ENCODE measurements at regions not wholly inside any gene's neighbourhood (a gene's known extent, or its start where the extent isn't known, plus 50 kb on each side); places are given as distances from the start of the nearest gene placed in this dataset.

DNA sequence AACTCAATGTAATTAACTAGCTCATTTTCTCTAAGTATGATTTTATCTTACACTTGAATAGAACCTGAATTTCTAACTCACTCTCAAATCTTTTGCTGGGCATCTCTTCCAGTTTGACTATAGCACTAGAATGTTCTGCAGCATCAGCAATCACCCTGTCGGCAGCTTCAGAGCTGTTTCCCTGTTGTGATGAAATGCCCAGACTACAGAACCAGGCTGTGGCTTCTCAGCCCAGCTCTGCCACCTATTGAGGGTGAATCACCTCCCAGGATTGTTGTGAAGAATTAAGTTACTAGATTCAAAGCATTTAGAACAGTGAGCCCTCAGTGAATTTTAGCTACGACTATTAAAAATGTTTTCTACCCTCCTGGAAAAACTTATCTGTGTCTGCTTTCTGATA lies 90.4 kb upstream of the ANKRD55 start:
- no peak for DNase-seq (ENCODE audit: low spot score)

DNA sequence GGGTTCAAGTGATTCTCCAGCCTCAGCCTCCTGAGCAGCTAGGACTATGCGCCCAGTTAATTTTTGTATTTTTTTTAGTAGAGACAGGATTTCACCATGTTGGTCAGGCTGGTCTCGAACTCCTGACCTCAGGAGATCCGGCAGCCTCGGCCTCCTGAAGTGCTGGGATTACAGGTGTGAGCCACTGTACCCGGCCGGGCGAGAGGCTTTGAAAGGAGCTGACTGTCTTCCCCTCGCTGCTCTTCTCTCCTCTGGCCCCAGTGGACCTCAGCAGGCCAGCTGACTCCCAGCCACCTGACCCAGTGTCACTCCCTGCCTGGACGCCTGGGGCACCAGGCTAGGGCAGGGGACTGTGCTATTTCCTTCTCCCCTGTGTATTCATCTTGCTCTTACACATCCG lies 89.5 kb upstream of the ANKRD55 start:
- DNase-seq (ENCODE audit: low spot score) = no peak

DNA sequence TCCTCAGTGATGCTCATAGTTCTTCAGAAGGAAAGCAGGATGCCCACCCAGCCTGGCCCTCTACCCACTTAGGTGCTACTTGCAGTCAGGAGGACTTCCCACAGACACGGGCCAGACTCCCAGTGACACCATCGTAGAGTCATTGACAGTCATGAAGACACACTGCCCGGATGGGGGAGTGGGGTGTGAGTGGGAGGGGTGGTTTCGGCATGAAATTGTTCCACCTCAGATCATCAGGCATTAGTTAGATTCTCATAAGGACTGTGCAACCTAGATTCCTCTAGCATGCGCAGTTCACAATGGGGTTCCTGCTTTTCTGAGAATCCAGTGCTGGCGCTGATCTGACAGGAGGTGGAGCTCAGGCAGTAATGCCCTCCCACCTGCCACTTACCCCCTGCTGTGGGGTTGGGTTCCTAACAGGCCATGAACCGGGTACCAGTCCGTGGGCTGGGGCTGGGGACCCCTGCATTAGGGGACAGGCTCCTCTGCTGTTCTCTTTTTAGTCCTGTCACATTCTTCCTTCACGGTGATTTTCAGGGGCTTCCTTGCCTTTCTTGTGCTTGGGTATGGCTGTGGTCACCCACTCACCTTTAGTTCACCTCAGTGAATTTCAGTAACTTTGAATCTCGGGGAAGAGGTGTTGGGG lies 88.2 kb upstream of the ANKRD55 start:
- no peak for DNase-seq (ENCODE audit: low spot score)

- no peak for DNase-seq (ENCODE audit: low spot score)
Observed at GRCh38 chr5:56320686-56321085, 87.6 kb upstream of the ANKRD55 start.

DNA sequence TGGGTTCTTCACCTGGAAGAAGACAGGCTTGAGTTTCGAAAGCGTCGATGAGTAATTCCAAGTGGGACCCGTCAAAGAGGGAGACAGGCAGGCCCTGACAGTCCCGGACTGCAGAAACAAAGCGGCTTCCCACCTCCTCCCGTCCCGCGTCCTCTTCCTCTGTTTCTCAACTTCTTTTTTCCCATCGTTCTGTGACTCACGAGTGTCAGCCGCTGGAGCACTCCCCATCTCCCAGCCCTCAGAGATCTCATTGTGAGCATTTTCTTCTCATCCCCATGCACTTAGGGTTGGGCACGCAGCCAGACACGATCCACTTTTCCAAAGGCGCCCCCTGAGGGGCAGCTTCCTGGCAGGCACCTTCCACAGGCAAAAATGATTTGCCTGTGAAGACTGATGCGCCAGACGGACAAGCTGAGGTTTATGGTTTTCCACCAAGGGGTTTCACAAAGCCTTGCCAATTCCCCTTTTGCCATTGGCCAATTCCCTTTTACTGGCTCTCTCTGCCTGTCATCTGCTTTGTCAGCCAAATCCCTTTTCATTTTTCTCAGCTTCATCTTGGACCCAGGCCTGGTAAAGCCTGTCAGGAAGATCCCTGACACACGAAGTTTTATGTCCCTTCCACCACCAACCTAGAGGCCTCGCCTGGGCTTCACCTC lies 86.5 kb upstream of the ANKRD55 start:
- DNase-seq (ENCODE audit: low spot score) = no peak

DNA sequence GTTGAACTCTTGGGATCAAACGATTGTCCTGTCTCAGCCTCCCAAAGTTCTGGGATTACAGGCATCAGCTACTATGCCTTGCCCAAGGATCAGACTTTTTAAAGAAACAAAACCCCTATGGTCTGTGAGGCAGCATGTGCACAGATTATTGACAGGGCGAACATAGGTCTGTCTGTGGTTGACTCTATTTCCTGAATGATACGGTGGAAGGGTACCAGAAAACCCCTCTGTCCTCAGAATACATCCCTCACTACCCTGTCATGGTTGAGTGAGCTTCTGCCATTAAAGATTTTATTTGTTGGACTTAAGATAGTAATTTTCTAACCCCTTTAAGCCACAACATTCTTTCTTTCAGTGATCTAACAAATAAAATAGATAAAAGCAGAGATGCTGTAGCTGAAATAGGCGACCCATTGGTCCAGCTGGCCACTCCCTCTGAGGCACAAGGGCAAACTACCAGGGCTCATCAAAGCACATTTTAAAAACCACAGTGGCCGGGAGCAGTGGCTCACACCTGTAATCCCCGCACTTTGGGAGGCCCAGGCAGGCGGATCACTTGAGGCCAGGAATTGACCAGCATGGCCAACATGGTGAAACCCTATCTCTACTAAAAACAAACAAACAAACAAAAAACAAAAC lies 84.9 kb upstream of the ANKRD55 start:
- DNase-seq (ENCODE audit: low spot score) = no peak

- no peak for DNase-seq (ENCODE audit: low spot score)
Observed at GRCh38 chr5:56316299-56316994, 83.3 kb upstream of the ANKRD55 start.

GRCh38 chr5:56314529-56314928 lies 81.4 kb upstream of the ANKRD55 start:
- no peak for DNase-seq (ENCODE audit: low spot score)

GRCh38 chr5:56313596-56313995 lies 80.5 kb upstream of the ANKRD55 start:
- DNase-seq (ENCODE audit: low spot score) = no peak

- no peak for DNase-seq (ENCODE audit: low spot score)
Observed at GRCh38 chr5:56313004-56313531, 79.9 kb upstream of the ANKRD55 start.

- DNase-seq (ENCODE audit: low spot score) = no peak
Observed at GRCh38 chr5:56311306-56311905, 78.3 kb upstream of the ANKRD55 start.

DNA sequence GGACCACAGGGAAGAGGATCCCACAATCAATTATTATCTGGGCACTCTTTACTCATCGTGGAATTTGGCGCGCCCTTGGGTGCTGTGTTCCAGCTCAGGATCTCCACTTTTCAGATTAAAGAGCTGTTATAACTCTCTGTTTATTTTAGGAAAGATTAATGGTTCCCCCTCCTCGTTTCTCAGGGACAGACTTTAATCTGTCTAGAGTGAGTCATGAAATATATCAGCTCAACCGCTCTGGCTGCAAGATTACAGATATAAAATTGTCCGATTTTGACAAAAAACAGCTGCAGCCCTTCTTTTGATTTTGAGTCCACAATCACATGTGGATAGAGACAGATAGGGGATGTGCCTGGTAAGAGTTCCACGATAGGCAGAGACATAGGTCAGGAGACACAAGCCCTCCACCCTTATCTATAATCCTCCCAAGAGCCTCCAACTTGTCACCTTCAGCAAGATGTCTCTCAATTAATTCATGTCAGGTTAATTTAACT lies 77.6 kb upstream of the ANKRD55 start:
- DNase-seq (ENCODE audit: low spot score) = no peak

DNA sequence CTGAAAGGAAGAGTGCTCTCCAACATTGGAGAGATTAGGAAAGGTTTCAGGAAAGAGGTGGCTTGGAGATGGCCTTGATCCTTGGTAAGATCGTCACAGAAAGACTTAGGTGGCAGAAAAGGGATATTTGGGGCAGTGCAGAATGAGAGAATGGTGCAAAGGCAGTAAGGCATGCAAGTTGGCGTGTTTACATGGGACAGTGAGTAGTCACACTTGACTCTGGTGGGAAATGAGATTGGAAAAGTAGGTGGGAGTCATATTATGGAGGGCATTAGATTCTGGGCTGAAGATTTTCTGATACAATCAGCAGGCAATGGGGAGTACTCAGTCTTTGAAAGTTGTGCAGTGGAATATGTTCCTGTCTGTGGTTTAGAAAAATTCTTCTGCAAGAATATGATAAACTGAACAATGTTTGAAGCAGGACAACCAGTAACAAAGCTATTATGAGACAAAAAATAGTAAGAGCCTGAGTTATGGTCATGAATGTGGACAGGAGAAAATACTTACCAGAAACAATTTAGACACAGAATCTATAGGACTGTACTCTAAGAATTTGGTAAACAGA lies 76.2 kb upstream of the ANKRD55 start:
- DNase-seq (ENCODE audit: low spot score) = no peak

- DNase-seq (ENCODE audit: low spot score) = no peak
Observed at GRCh38 chr5:56307714-56308333, 74.7 kb upstream of the ANKRD55 start.

GRCh38 chr5:56306433-56307150 lies 73.5 kb upstream of the ANKRD55 start:
- no peak for DNase-seq (ENCODE audit: low spot score)

DNA sequence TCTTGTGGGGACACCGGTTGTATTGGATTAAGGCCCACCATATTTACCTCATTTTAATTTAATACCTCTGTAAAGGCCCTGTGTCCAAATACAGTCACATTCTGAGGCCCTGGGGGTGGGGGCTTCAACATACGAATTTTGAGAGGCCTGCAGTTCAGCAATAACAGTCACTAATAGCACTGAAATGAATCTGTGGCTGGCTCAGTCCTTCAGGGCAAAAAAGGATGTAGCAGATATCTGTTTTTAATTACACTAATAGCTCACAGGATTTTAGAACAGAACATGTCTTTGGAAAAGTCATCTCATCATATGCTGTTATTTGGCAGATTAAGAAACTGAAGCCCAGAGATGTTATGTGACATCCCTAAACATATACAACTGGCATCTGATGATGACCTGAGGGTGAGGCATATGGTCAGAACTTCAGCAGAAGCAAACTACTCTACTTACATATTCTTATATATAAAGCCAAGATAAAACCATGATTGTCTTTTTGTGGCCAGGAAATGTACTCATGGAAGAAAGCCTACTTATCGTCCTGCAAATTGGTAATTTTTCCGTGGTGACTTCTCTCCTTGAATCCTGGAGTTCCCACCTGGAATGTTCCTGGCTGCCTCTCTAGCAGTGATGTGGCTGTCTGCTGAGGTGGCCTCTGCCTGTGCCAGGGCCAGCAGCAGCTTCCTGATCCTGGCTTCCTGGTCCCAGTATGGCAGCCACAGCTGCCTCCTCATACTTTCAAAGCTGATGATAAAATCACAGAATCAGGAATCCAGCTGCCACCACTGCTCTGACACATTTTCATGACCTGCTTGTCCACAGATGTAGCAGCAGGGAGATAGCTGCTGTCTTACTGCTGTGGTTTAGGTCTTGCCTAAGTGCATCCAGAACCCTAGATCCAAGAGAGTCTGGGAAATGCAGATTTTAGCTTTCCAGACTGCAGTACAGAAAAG lies 72.1 kb upstream of the ANKRD55 start:
- DNase-seq (ENCODE audit: low spot score) = no peak

DNA sequence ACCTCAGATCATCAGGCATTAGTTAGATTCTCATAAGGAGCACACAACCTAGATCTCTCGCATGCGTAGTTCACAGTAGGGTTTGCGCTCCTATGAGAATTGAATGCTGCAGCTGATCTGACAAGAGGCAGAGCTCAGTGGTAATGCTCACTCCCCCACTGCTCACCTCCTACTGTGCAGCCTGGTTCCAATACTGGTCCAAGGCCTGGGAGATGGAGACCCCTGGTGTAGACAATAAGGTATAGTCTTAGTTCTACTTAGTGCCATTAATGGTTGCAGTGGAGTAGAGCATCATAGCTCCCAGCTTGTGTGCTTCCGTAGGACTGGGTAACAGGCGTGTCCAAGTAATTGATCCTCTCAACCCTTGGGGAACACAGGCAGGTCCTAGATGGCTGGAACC lies 70.4 kb upstream of the ANKRD55 start:
- DNase-seq (ENCODE audit: low spot score) = no peak

GRCh38 chr5:56302027-56302426 lies 68.9 kb upstream of the ANKRD55 start:
- DNase-seq (ENCODE audit: low spot score) = no peak

DNA sequence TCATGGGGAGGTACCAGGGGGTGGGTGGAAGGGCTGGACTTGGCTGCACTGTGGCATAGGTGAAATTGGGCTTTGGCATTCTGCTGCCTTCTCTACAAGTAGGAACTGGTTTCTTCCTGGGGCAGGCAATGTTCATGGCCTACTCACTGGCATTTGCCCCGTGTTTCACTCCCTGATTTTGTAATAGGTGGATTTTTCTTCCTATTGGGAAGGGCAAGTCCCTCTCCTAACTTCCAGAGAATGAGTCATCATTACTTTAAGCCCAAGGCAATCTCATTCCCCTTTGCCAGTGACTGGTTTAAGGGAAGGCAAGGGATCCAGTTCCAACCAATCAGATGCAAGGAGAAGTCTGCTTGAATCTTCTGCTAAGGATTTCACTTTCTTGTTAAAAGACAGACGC lies 67.9 kb upstream of the ANKRD55 start:
- DNase-seq (ENCODE audit: low spot score) = peak; percentile 49
